ENCODE measurements at regions not wholly inside any gene's neighbourhood (a gene's known extent, or its start where the extent isn't known, plus 50 kb on each side); places are given as distances from the start of the nearest gene placed in this dataset.
A peak's percentile ranks its signal among the peaks of the same experiment; 100 is the strongest.

- no peak for TF ChIP-seq ZBTB43 (CRISPR knock-in tag; conservative IDR thresholded peaks at IDR 0.05)
- no peak for TF ChIP-seq ZNF768 (CRISPR knock-in tag; IDR thresholded peaks at IDR 0.05)
- 0 out of 2 replicates have a peak, but pooled peaks have one; percentile 19 for TF ChIP-seq ZNF574 (CRISPR knock-in tag; IDR thresholded peaks at IDR 0.05)
- no peak for TF ChIP-seq ARNT2 (CRISPR knock-in tag; IDR thresholded peaks at IDR 0.05; ENCODE audit: low read depth)
- no peak for TF ChIP-seq MYNN (CRISPR knock-in tag; IDR thresholded peaks at IDR 0.05; ENCODE audit: low read depth)
- no peak for TF ChIP-seq DNMT1 (CRISPR knock-in tag; IDR thresholded peaks at IDR 0.05)
- TF ChIP-seq ARNTL (CRISPR knock-in tag; IDR thresholded peaks at IDR 0.05), result no peak
- no peak for TF ChIP-seq GLI4 (CRISPR knock-in tag; IDR thresholded peaks at IDR 0.05; ENCODE audit: borderline replicate concordance)
- no peak for TF ChIP-seq TCF7L2 (IDR thresholded peaks at IDR 0.05; ENCODE audit: low read depth, low read length)
- no peak for TF ChIP-seq CENPBD1 (CRISPR knock-in tag; IDR thresholded peaks at IDR 0.05; ENCODE audit: borderline replicate concordance, low read depth)
- TF ChIP-seq ZBED4 (CRISPR knock-in tag; IDR thresholded peaks at IDR 0.05; ENCODE audit: borderline replicate concordance), result 0 out of 2 replicates have a peak, but pooled peaks have one; percentile 28
- no peak for TF ChIP-seq ZNF709 (CRISPR knock-in tag; IDR thresholded peaks at IDR 0.05)
- no peak for TF ChIP-seq ZC3H13 (CRISPR knock-in tag; IDR thresholded peaks at IDR 0.05)
- TF ChIP-seq GABPA (IDR thresholded peaks at IDR 0.05; ENCODE audit: low read depth, low read length), result no peak
- TF ChIP-seq GABPA (CRISPR knock-in tag; IDR thresholded peaks at IDR 0.05; ENCODE audit: low read depth), result peak; percentile 13; the same call in 1 of the 2 replicates
- TF ChIP-seq ISX (CRISPR knock-in tag; conservative IDR thresholded peaks at IDR 0.05), result no peak
- TF ChIP-seq ZNF367 (CRISPR knock-in tag; IDR thresholded peaks at IDR 0.05; ENCODE audit: borderline replicate concordance), result no peak
- no peak for TF ChIP-seq TEF (CRISPR knock-in tag; IDR thresholded peaks at IDR 0.05)
Observed at GRCh38 chr6:138590796-138591709, 91.8 kb upstream of the NHSL1 start (continued).
